Activated naive CD8-positive, alpha-beta T cell treated with anti-CD3 and anti-CD28 coated beads, Interleukin-2, amount 50 U/mL, for 24 hours (primary cell): ENCODE measurements at regions not wholly inside any gene's neighbourhood (a gene's known extent, or its start where the extent isn't known, plus 50 kb on each side); places are given as distances from the start of the nearest gene placed in this dataset.

Source experiments
- ATAC-seq: fragments of 150-1000 bp; cut with Tn5 transposase; one replicate; pipeline ENCODE4 v1.10.0; 2021
- DNase-seq: peaks from one replicate; pipeline ENCODE4 v3.0.0; 2021
- H3K27ac Mint-ChIP-seq: one replicate; pipeline ENCODE4 v1.8.0; 2021; ENCODE audit warnings: mild to moderate bottlenecking, mixed read lengths
- H3K27me3 Mint-ChIP-seq: one replicate; pipeline ENCODE4 v1.8.0; 2021; ENCODE audit warnings: mixed read lengths
- H3K36me3 Mint-ChIP-seq: one replicate; pipeline ENCODE4 v1.8.0; 2021; ENCODE audit warnings: low read depth, mixed read lengths
- H3K4me1 Mint-ChIP-seq: one replicate; pipeline ENCODE4 v1.8.0; 2021; ENCODE audit warnings: mixed read lengths
- H3K4me3 Mint-ChIP-seq: one replicate; pipeline ENCODE4 v1.8.0; 2021; ENCODE audit warnings: mild to moderate bottlenecking, moderate library complexity, mixed read lengths
- H3K9me3 Mint-ChIP-seq: one replicate; pipeline ENCODE4 v1.8.0; 2021; ENCODE audit warnings: mixed read lengths

- H3K4me1 Mint-ChIP-seq = no peaks in the 10 kb centered on the region
- ATAC-seq (no peak), DNase-seq (no peak)
- no peak overlapping the region for H3K4me3 Mint-ChIP-seq
- no peaks in the 10 kb centered on the region for H3K36me3 Mint-ChIP-seq
- H3K27me3 Mint-ChIP-seq = no peaks in the 10 kb centered on the region
- no peak overlapping the region for H3K27ac Mint-ChIP-seq
- H3K9me3 Mint-ChIP-seq = peaks cover 5% of the 10 kb centered on the region
Observed at GRCh38 chr4:96228463-96228862, 388.6 kb downstream of the PDHA2 start.

DNA sequence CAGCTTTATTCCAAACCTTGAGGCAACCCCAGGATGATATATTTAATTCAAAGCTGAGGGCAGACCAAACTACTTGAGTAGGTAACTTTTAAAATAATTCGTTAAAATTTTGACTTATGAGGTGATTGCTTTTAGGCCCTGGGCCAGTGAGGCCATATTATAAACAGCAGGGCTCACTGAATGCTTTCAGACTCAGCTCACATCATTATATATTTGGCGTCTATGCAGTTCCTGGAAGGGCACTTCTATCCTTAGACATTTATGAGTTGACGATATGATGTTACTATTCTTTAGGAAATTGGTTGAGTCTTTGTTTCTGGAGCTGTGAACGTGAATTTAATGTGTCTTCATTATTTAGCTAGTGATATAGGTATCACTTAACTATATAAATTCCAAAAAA, 400.1 kb downstream of the PDHA2 start:
- no peak for DNase-seq
- ATAC-seq = no peak
- Mint-ChIP-seq H3K4me3 (no peak overlapping the region), H3K27ac (no peak overlapping the region), H3K36me3 (no peaks in the 10 kb centered on the region), H3K9me3 (peaks cover 5% of the 10 kb centered on the region), H3K4me1 (no peaks in the 10 kb centered on the region), H3K27me3 (no peaks in the 10 kb centered on the region)

DNA sequence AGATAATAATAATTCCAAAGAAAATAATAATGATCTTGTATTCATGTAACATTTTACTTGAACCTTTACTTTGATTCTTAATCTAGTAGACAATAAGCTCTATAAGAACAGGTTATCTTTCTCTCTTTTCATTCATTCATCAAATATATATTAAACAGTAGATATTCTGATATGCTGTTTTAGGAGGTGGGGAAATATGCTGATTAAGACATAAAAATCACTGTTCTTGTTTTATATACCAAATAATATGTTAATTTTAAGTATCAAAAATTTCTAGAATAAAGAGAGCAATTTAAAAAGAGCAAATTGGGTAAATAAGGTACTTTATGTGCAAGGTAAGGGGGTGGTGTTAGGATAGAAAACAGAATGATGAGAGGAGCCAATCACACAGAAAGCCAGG, 401.9 kb downstream of the PDHA2 start:
- ATAC-seq = no peak
- Mint-ChIP-seq H3K27ac (no peak overlapping the region), H3K36me3 (no peaks in the 10 kb centered on the region), H3K9me3 (peaks cover 5% of the 10 kb centered on the region), H3K27me3 (no peaks in the 10 kb centered on the region), H3K4me1 (no peaks in the 10 kb centered on the region), H3K4me3 (no peak overlapping the region)
- DNase-seq = no peak

DNA sequence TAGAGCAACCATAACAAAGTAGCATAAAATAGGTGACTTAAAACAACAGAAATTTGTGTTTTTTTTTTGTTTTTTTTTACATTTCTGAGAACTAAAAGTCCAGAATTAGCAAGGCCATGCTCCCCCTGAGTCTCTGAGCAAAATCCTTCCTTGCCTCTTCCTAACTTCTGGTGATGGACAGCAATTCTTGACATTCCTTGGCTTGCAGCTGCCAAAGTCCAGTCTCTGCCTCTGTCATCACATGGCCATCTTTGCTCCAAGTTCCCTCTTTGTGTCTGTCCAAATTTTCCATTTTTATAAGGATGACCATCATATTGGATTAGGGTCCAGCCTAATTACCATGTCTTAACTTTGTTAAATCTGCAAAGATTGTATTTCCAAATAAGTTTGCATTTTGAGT, 407.2 kb downstream of the PDHA2 start:
- ATAC-seq = no peak
- Mint-ChIP-seq H3K36me3 (no peaks in the 10 kb centered on the region), H3K9me3 (peaks cover 5% of the 10 kb centered on the region), H3K4me1 (no peaks in the 10 kb centered on the region), H3K4me3 (no peak overlapping the region), H3K27ac (no peak overlapping the region), H3K27me3 (no peaks in the 10 kb centered on the region)
- DNase-seq = no peak

DNA sequence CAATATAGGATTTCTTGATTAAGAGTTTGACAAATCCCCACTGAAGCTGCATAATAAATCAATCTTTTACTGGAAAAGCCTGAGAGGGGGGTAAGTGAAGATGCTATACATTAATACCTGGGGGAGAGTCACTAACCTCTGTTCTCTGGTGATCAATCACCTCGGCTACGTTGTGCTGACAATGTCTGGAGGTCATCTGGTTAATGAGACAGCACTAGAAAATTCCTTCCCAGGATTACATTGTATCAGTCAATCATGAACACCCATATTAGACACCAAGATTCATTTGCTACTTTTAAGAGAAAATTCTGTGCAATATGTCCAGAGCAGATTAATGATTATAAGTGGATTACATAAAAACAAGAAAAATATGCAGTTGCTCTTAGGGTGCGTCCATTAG, 408.3 kb downstream of the PDHA2 start:
- Mint-ChIP-seq H3K4me3 (no peak overlapping the region), H3K27me3 (no peaks in the 10 kb centered on the region), H3K9me3 (peaks cover 5% of the 10 kb centered on the region), H3K36me3 (no peaks in the 10 kb centered on the region), H3K27ac (no peak overlapping the region), H3K4me1 (no peaks in the 10 kb centered on the region)
- ATAC-seq (no peak), DNase-seq (no peak)

DNA sequence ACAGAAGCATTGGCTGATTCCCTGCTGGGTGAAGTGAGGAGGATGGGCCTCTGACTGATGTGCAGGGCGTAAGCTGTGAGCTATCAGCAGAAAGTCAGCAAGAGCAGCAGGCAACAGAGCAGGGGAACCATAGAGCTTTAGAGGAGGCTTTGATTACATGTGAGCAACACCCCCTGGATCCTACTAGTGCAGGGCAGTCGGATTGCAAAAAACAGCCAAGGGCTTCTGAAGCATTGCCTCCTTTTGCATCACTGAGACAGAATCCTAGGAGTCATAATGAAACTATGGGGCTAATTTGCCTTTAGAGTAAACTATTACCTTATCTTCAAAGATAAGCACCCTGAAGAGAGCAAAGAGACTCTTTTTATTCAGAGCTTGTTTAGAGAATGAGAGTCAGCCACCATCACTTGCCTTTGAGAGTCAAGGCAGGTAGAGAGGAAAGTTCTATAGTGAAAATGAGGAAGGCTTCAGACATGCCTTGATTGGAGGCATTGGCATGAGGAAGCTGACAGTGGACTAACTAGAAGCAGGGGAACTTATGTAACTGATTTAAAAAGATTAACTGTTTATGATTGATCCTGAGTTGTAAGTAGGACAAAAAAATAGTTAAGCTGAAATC, 420.3 kb downstream of the PDHA2 start:
- ATAC-seq (no peak), DNase-seq (no peak)
- no peak overlapping the region for H3K4me3 Mint-ChIP-seq
- H3K27ac Mint-ChIP-seq = no peak overlapping the region
- no peaks in the 10 kb centered on the region for H3K4me1 Mint-ChIP-seq
- H3K27me3 Mint-ChIP-seq = no peaks in the 10 kb centered on the region
- no peaks in the 10 kb centered on the region for H3K36me3 Mint-ChIP-seq
- H3K9me3 Mint-ChIP-seq = peaks cover 7% of the 10 kb centered on the region

- no peak for ATAC-seq
- DNase-seq = no peak
- Mint-ChIP-seq H3K9me3 (peaks cover 7% of the 10 kb centered on the region), H3K27me3 (no peaks in the 10 kb centered on the region), H3K27ac (no peak overlapping the region), H3K36me3 (no peaks in the 10 kb centered on the region), H3K4me3 (no peak overlapping the region), H3K4me1 (no peaks in the 10 kb centered on the region)
Observed at GRCh38 chr4:96262057-96262456, 422.2 kb downstream of the PDHA2 start.

- Mint-ChIP-seq H3K36me3 (no peaks in the 10 kb centered on the region), H3K4me1 (no peaks in the 10 kb centered on the region), H3K4me3 (no peak overlapping the region), H3K27ac (no peak overlapping the region), H3K27me3 (no peaks in the 10 kb centered on the region), H3K9me3 (peaks cover 11% of the 10 kb centered on the region)
- no peak for DNase-seq
- no peak for ATAC-seq
Observed at GRCh38 chr4:96263291-96263690, 423.4 kb downstream of the PDHA2 start.

DNA sequence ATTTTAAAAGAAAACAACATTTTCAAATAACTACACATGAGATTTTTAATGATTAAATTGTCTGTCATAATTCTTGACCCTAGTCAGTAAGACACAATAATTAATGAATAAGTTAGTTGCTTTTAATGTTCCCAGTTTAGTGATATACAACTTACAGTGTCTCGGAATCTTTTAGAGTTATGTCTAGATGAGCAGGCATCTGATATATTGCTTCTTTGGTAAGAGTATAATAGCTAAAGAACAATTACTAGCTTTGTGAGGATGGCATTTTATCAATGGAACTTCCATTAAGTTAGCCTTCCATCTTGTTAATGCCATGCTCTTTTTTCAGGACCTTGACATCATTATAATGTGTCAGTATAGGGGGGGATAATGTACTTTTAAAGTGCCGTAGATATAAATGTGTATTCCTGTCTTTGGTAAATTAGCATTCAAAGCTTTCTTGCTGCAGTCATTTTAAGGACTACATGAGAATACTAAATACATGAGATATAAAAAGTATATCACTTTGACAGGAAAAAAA, 425.1 kb downstream of the PDHA2 start:
- Mint-ChIP-seq H3K27me3 (no peaks in the 10 kb centered on the region), H3K4me3 (no peak overlapping the region), H3K27ac (no peak overlapping the region), H3K36me3 (no peaks in the 10 kb centered on the region), H3K4me1 (no peaks in the 10 kb centered on the region), H3K9me3 (peaks cover 9% of the 10 kb centered on the region)
- DNase-seq = no peak
- ATAC-seq = no peak

DNA sequence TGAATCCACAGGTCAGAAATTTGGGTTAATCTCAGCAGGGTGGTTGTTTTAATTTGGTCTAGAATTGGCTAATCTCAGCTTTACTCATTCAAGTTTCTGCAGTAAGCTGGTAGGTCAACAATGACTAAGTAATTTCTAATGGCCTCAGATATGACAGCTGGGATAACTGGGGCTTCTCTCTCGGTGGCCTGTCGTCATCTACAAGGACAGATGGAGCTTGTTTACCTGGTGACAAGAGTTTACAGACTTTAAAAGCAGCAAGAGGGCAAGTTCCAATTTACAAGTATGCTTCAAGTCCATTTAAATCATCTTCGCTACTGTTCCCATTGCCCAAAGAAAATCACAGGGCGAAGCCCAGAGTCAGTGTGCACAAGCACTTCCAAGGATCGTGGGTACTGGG, 453.9 kb downstream of the PDHA2 start:
- H3K4me1 Mint-ChIP-seq = no peaks in the 10 kb centered on the region
- DNase-seq (no peak), ATAC-seq (no peak)
- H3K27ac Mint-ChIP-seq = no peak overlapping the region
- H3K9me3 Mint-ChIP-seq = no peaks in the 10 kb centered on the region
- H3K4me3 Mint-ChIP-seq = no peak overlapping the region
- H3K36me3 Mint-ChIP-seq = no peaks in the 10 kb centered on the region
- H3K27me3 Mint-ChIP-seq = no peaks in the 10 kb centered on the region

DNA sequence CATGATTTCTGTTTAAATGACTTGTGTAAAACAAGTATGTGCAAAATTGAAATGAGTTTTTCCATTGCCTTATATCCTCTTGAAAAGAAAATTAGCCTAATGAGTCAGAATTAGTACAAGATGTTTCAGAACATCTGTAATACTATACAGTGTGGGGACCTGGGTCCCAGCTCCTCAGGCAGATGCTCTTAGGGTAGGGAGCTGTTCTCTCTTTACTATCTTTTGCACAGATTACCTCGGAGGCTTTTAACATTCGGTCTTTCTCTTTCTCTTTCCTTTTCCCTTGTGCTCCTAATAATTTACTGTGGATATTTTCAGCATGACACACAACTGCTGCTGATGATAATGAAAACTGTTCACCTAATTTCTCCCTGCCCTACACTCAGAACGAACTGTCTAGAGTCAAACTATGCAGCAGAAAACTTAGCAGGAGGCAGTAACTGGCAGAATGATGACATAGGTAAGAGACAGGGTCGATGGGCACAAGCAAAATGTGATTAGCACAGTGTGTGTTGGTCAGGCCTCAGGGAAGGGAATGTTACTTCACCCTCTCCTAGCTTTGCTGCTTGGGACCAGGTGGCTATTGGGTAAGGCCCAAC, 455.3 kb downstream of the PDHA2 start:
- Mint-ChIP-seq H3K27me3 (no peaks in the 10 kb centered on the region), H3K4me1 (no peaks in the 10 kb centered on the region), H3K36me3 (no peaks in the 10 kb centered on the region), H3K4me3 (no peak overlapping the region), H3K9me3 (no peaks in the 10 kb centered on the region), H3K27ac (no peak overlapping the region)
- ATAC-seq (no peak), DNase-seq (no peak)

DNA sequence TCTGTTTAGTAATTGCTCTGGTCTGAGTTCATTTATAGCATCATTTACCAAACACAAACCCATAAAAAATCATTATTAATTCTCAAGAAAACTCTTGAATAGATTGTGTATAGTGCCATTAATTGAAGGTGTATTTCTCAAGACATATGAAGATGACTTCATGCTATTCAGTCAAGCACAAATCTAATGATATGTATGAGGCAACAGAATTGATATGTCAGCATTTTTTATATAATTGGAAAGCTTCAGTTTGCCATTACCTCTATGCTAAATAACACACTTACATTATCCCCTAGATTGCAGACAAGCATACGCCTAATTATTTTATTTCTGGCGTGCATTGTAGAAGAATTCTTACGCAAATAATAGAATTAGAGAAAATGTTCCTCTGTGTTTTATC, 461.8 kb downstream of the PDHA2 start:
- DNase-seq = no peak
- no peaks in the 10 kb centered on the region for H3K9me3 Mint-ChIP-seq
- H3K27ac Mint-ChIP-seq = no peak overlapping the region
- no peaks in the 10 kb centered on the region for H3K4me1 Mint-ChIP-seq
- no peak for ATAC-seq
- no peaks in the 10 kb centered on the region for H3K27me3 Mint-ChIP-seq
- no peaks in the 10 kb centered on the region for H3K36me3 Mint-ChIP-seq
- no peak overlapping the region for H3K4me3 Mint-ChIP-seq

DNA sequence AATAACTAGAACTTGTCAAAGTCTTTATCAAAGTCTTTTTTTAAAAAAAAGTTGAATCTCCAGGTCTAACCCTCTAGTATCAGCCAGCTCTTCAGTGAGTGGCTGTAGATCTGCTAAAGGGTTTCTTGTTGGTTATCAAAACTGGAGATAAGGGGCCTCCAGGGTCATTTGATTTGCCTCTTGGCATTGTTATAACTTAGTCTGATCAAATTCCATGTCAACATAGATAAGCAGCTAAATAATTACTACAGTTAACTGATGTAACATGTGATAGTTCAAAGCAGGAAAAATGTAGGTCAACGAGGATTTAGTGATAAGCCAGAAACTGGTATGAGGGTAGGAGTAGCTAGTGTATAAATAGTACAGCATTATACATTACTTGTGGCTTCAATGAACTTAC, 465.1 kb downstream of the PDHA2 start:
- Mint-ChIP-seq H3K36me3 (no peaks in the 10 kb centered on the region), H3K9me3 (peaks cover 19% of the 10 kb centered on the region), H3K4me3 (no peak overlapping the region), H3K27ac (no peak overlapping the region), H3K27me3 (no peaks in the 10 kb centered on the region), H3K4me1 (no peaks in the 10 kb centered on the region)
- no peak for ATAC-seq
- no peak for DNase-seq

- ATAC-seq = no peak
Observed at GRCh38 chr4:96312046-96312685, 472.3 kb downstream of the PDHA2 start.

GRCh38 chr4:96315815-96316214, 475.9 kb downstream of the PDHA2 start:
- DNase-seq = no peak
- H3K4me3 Mint-ChIP-seq = no peak overlapping the region
- no peaks in the 10 kb centered on the region for H3K27me3 Mint-ChIP-seq
- no peak for ATAC-seq
- no peak overlapping the region for H3K27ac Mint-ChIP-seq
- H3K4me1 Mint-ChIP-seq = no peaks in the 10 kb centered on the region
- peaks cover 7% of the 10 kb centered on the region for H3K9me3 Mint-ChIP-seq
- H3K36me3 Mint-ChIP-seq = no peaks in the 10 kb centered on the region

More at GRCh38 chr4:96312046-96312685, 472.3 kb downstream of the PDHA2 start:
- no peak for DNase-seq
- no peaks in the 10 kb centered on the region for H3K4me1 Mint-ChIP-seq
- H3K9me3 Mint-ChIP-seq = peaks cover 24% of the 10 kb centered on the region
- H3K27ac Mint-ChIP-seq = no peak overlapping the region
- H3K27me3 Mint-ChIP-seq = no peaks in the 10 kb centered on the region
- no peaks in the 10 kb centered on the region for H3K36me3 Mint-ChIP-seq
- no peak overlapping the region for H3K4me3 Mint-ChIP-seq
